GM12891 (cell line): ENCODE measurements at regions not wholly inside any gene's neighbourhood (a gene's known extent, or its start where the extent isn't known, plus 50 kb on each side); places are given as distances from the start of the nearest gene placed in this dataset.

Experiments
- PAX5 ChIP-seq: IDR thresholded peaks from 2 replicates; pipeline ENCODE4 v1.6.1; 2011; ENCODE audit warnings: low read length, moderate library complexity, mild to moderate bottlenecking; ENCODE audit not compliant: insufficient read depth, severe bottlenecking
- POLR2A ChIP-seq: IDR thresholded peaks from 2 replicates; pipeline ENCODE4 v1.6.1; 2011; ENCODE audit warnings: low read depth, low read length, control low read depth
- POLR2AphosphoS5 ChIP-seq: IDR thresholded peaks from 2 replicates; pipeline ENCODE4 v1.6.1; 2011; ENCODE audit warnings: low read depth, low read length, control low read depth
- TAF1 ChIP-seq: IDR thresholded peaks from 2 replicates; pipeline ENCODE4 v1.6.1; 2011; ENCODE audit warnings: low read depth, low read length, control low read depth

DNA sequence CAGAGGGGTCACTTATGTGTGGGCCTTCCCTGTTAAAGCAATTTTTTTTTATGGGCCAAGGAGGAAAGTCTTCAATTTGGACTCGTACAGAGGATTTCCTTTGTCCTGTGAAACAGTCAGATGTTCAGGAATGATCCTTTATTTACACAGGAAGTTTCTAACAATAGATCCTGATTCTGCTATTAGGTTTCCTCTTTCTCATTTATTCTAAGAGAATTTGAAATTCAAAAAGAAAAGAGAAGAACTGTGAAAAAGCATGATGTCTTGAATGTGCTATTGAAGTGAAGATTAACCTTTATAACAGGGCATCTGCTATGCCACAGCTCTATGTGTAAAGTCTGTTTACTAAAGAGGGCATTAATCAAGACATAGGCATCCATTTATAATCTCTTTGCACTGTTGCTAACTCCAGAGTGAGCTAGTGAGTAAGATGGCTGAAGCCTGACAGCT, 105.3 kb upstream of the FAM98A start:
- TF ChIP-seq POLR2A: no peak
- TF ChIP-seq TAF1: no peak
- no peak for TF ChIP-seq POLR2AphosphoS5
- TF ChIP-seq PAX5: no peak
